ENCODE measurements at regions not wholly inside any gene's neighbourhood (a gene's known extent, or its start where the extent isn't known, plus 50 kb on each side); places are given as distances from the start of the nearest gene placed in this dataset.

- Histone ChIP-seq H3K56ac (replicated peaks; ENCODE audit: insufficient read length, low read depth, low read length) (no peak overlapping the region), H3K4me3 (ENCODE audit: extremely low read depth in 1 of 4, insufficient read depth in 2 of 4, low read depth in 3 of 4, low read length in 4 of 4) (no peak overlapping the region), H2BK12ac (ENCODE audit: low read depth, low read length) (no peak overlapping the region), H3K23me2 (ENCODE audit: low read depth, low read length) (no peaks in the 10 kb centered on the region), H3K9me3 (ENCODE audit: insufficient read depth in 2 of 2, low read depth in 1 of 2, low read length in 1 of 2) (no peaks in the 10 kb centered on the region), H2BK5ac (ENCODE audit: low read depth, low read length) (no peak overlapping the region), H4K8ac (ENCODE audit: extremely low read depth, insufficient read depth, low read length) (no peak overlapping the region), H3K18ac (ENCODE audit: extremely low read depth, low read length) (no peak overlapping the region), H2AFZ (ENCODE audit: low read length) (no peak overlapping the region), H2BK20ac (ENCODE audit: low read length) (no peak overlapping the region), H4K91ac (replicated peaks; ENCODE audit: insufficient read length, low read length) (no peak overlapping the region), H2BK15ac (ENCODE audit: low read length) (no peak overlapping the region), H3K27ac (ENCODE audit: low read depth, low read length) (no peak overlapping the region), H2BK120ac (replicated peaks; ENCODE audit: low read depth, low read length) (no peak overlapping the region), H3K36me3 (ENCODE audit: control insufficient read depth in 2 of 4, insufficient read depth in 4 of 4, low read length in 3 of 4) (no peaks in the 10 kb centered on the region), H3K4me1 (replicated peaks in 1 of 4; ENCODE audit: control insufficient read depth in 3 of 4, insufficient read depth in 4 of 4, low read length in 3 of 4) (no peaks in the 10 kb centered on the region), H3K23ac (ENCODE audit: insufficient read length) (no peak overlapping the region), H4K20me1 (replicated peaks in 1 of 2; ENCODE audit: control insufficient read depth in 1 of 2, insufficient read depth in 2 of 2, low read length in 2 of 2) (no peaks in the 10 kb centered on the region), H3K9ac (replicated peaks in 1 of 4; ENCODE audit: extremely low read depth in 1 of 4, low read depth in 3 of 4, low read length in 3 of 4) (no peak overlapping the region), H3K79me1 (ENCODE audit: low read depth, low read length) (no peaks in the 10 kb centered on the region), H2AK5ac (ENCODE audit: low read depth, low read length) (no peak overlapping the region), H3K4ac (replicated peaks; ENCODE audit: insufficient read length, low read depth, low read length) (no peak overlapping the region), H3K4me2 (ENCODE audit: insufficient read depth in 1 of 2, low read depth in 2 of 2, low read length in 2 of 2) (no peak overlapping the region), H3K27me3 (replicated peaks in 1 of 4; ENCODE audit: control insufficient read depth in 3 of 4, extremely low read depth in 1 of 4, insufficient read depth in 3 of 4, low read length in 3 of 4) (no peaks in the 10 kb centered on the region), H3K79me2 (ENCODE audit: control insufficient read depth in 1 of 2, insufficient read depth in 2 of 2, low read length in 2 of 2) (no peaks in the 10 kb centered on the region), H3K14ac (ENCODE audit: insufficient read length) (no peak overlapping the region), H4K5ac (ENCODE audit: insufficient read length, low read depth, low read length) (no peak overlapping the region)
- TF ChIP-seq E2F6 (IDR thresholded peaks at IDR 0.05) (no peak), EZH2 (IDR thresholded peaks at IDR 0.05; ENCODE audit: low read depth, low read length, severe bottlenecking) (no peak), BCL11A (IDR thresholded peaks at IDR 0.05; ENCODE audit: low read depth in 2 of 2, low read length in 2 of 2) (no peak), SP4 (IDR thresholded peaks at IDR 0.05; ENCODE audit: low read length) (no peak), USF2 (IDR thresholded peaks at IDR 0.05; ENCODE audit: low read length) (no peak), ASH2L (IDR thresholded peaks at IDR 0.05; ENCODE audit: low read length) (no peak), SIRT6 (IDR thresholded peaks at IDR 0.05; ENCODE audit: low read length) (no peak), SP2 (IDR thresholded peaks at IDR 0.05; ENCODE audit: low read length) (no peak), TBP (IDR thresholded peaks at IDR 0.05; ENCODE audit: low read depth, low read length) (no peak), NANOG (IDR thresholded peaks at IDR 0.05; ENCODE audit: insufficient read depth, low read depth, low read length, poor library complexity, severe bottlenecking) (no peak), RFX5 (IDR thresholded peaks at IDR 0.05; ENCODE audit: borderline replicate concordance, low read depth, low read length) (no peak), KDM4A (IDR thresholded peaks at IDR 0.05; ENCODE audit: low read depth, low read length, severe bottlenecking) (no peak), EP300 (IDR thresholded peaks at IDR 0.05; ENCODE audit: borderline replicate concordance in 1 of 2, low read depth in 2 of 2, low read length in 2 of 2) (no peak)
- FAIRE-seq, result no peak
- 90% methylated on average over 4 of the region's 4 CpGs; no CpG with 5 or more reads in 1 of the 2 experiments for WGBS, 2 experiments (ENCODE audit: extremely low coverage in 1 of 2, insufficient coverage in 1 of 2, insufficient read length in 1 of 2, insufficient replicate concordance in 2 of 2, low coverage in 1 of 2, low lambda C conversion rate in 2 of 2, missing lambda C conversion rate in 1 of 2)
- DNase-seq (ENCODE audit: low read depth in 1 of 2, low spot score in 2 of 2), result no peak
- CTCF ChIA-PET (ENCODE audit: partially characterized antibody), result interaction anchor here (1.0 to 1.2 kb wide), 2 partner anchors 15 to 106 kb away, joined by 3 to 4 read pairs; no protein-coding TSS in a partner anchor
- POLR2A ChIA-PET (ENCODE audit: partially characterized antibody), result no interaction called here
Measured at GRCh38 chr11:11142430-11142829, 210.6 kb downstream of the CSNK2A3 start.

Data from H1 (cell line).